ENCODE measurements at regions not wholly inside any gene's neighbourhood (a gene's known extent, or its start where the extent isn't known, plus 50 kb on each side); places are given as distances from the start of the nearest gene placed in this dataset.

GRCh38 chr6:6436366-6436765 lies 115.9 kb upstream of the F13A1 start:
- H3K9me3 ChIP-seq (replicated peaks in 1 of 2; ENCODE audit: control insufficient read depth in 1 of 2, insufficient read depth in 1 of 2, low read length in 2 of 2), result no peaks in the 10 kb centered on the region
- no peak overlapping the region for H3K4me2 ChIP-seq (replicated peaks; ENCODE audit: extremely low read depth, low read length, poor library complexity, severe bottlenecking)
- H3K9ac ChIP-seq (ENCODE audit: insufficient read depth, low read length, poor library complexity, severe bottlenecking), result no peak overlapping the region
- Mint-ChIP-seq H3K4me1 (peaks cover 12% of the 10 kb centered on the region), H3K9me3 (peaks cover 0 to 2% (median 1%) of the 10 kb centered on the region in 7 donors), H3K36me3 (no peaks in the 10 kb centered on the region), H3K27ac (no peak overlapping the region), H3K27me3 (ENCODE audit: low read depth in 3 of 3) (peaks cover 0 to 4% (median 0%) of the 10 kb centered on the region in 3 donors), H3K4me3 (no peak overlapping the region)
- no peaks in the 10 kb centered on the region for H3K36me3 ChIP-seq (replicated peaks in 1 of 2; ENCODE audit: control insufficient read depth in 1 of 2, insufficient read depth in 2 of 2, low read length in 2 of 2)
- no peak for TF ChIP-seq CTCF (IDR thresholded peaks at IDR 0.05)
- WGBS (ENCODE audit: insufficient coverage), result no CpG with 5 or more reads among the region's 4 CpGs
- no peaks in the 10 kb centered on the region for H3K79me2 ChIP-seq (ENCODE audit: insufficient read depth, low read length)
- intact Hi-C loops (cut with micrococcal nuclease), result no loop called here
- H3K4me1 ChIP-seq (ENCODE audit: control insufficient read depth in 1 of 2, insufficient read depth in 2 of 2, low read length in 2 of 2), result peaks cover 0 to 7% of the 10 kb centered on the region in 2 donors
- DNase-seq, result no peak
- H2AFZ ChIP-seq (ENCODE audit: insufficient read depth, low read depth, low read length, poor library complexity, severe bottlenecking), result no peak overlapping the region
- no peaks in the 10 kb centered on the region for H3K27me3 ChIP-seq (ENCODE audit: control insufficient read depth in 2 of 2, insufficient read depth in 2 of 2, low read length in 2 of 2)
- no peaks in the 10 kb centered on the region for H4K20me1 ChIP-seq (ENCODE audit: insufficient read depth, low read length)
- no peak overlapping the region for H3K27ac ChIP-seq (ENCODE audit: low read depth in 1 of 2, low read length in 2 of 2)
- no peak overlapping the region for H3K4me3 ChIP-seq (replicated peaks in 1 of 3; ENCODE audit: low read depth in 2 of 3, low read length in 3 of 3)

GRCh38 chr6:6436946-6437345 lies 116.5 kb upstream of the F13A1 start:
- Histone ChIP-seq H3K27ac (ENCODE audit: low read depth in 1 of 2, low read length in 2 of 2) (no peak overlapping the region), H3K4me1 (ENCODE audit: control insufficient read depth in 1 of 2, insufficient read depth in 2 of 2, low read length in 2 of 2) (peaks cover 0 to 7% of the 10 kb centered on the region in 2 donors), H3K4me2 (replicated peaks; ENCODE audit: extremely low read depth, low read length, poor library complexity, severe bottlenecking) (no peak overlapping the region), H3K4me3 (replicated peaks in 1 of 3; ENCODE audit: low read depth in 2 of 3, low read length in 3 of 3) (no peak overlapping the region), H2AFZ (ENCODE audit: insufficient read depth, low read depth, low read length, poor library complexity, severe bottlenecking) (no peak overlapping the region), H3K9ac (ENCODE audit: insufficient read depth, low read length, poor library complexity, severe bottlenecking) (no peak overlapping the region), H3K9me3 (replicated peaks in 1 of 2; ENCODE audit: control insufficient read depth in 1 of 2, insufficient read depth in 1 of 2, low read length in 2 of 2) (no peaks in the 10 kb centered on the region), H3K36me3 (replicated peaks in 1 of 2; ENCODE audit: control insufficient read depth in 1 of 2, insufficient read depth in 2 of 2, low read length in 2 of 2) (no peaks in the 10 kb centered on the region), H3K27me3 (ENCODE audit: control insufficient read depth in 2 of 2, insufficient read depth in 2 of 2, low read length in 2 of 2) (no peaks in the 10 kb centered on the region), H3K79me2 (ENCODE audit: insufficient read depth, low read length) (no peaks in the 10 kb centered on the region), H4K20me1 (ENCODE audit: insufficient read depth, low read length) (no peaks in the 10 kb centered on the region)
- no peak for TF ChIP-seq CTCF (IDR thresholded peaks at IDR 0.05)
- H3K27ac Mint-ChIP-seq, result no peak overlapping the region
- no peaks in the 10 kb centered on the region for H3K36me3 Mint-ChIP-seq
- H3K9me3 Mint-ChIP-seq, result peaks cover 0 to 3% (median 2%) of the 10 kb centered on the region in 7 donors
- DNase-seq, result no peak
- no CpG with 5 or more reads among the region's 3 CpGs for WGBS (ENCODE audit: insufficient coverage)
- intact Hi-C loops (cut with micrococcal nuclease), result no loop called here
- H3K4me3 Mint-ChIP-seq, result no peak overlapping the region
- H3K27me3 Mint-ChIP-seq (ENCODE audit: low read depth in 3 of 3), result peaks cover 0 to 4% (median 0%) of the 10 kb centered on the region in 3 donors
- peaks cover 12% of the 10 kb centered on the region for H3K4me1 Mint-ChIP-seq

Data from CD14-positive monocyte (primary cell).